Sigmoid colon (tissue), 6 donors: ENCODE measurements at regions not wholly inside any gene's neighbourhood (a gene's known extent, or its start where the extent isn't known, plus 50 kb on each side); places are given as distances from the start of the nearest gene placed in this dataset.

Source experiments
- DNase-seq: peaks from one replicate; pipeline ENCODE4 v3.0.0-alpha.2; 2019
- H3K27ac ChIP-seq, 4 donors: fragments of 200-600 bp; sonication (generic); one replicate each; pipeline ENCODE4 v1.5.1; 2016 to 2019; ENCODE audit warnings: mild to moderate bottlenecking in 1 of 4
- H3K27me3 ChIP-seq, 3 donors: fragments of 200-600 bp; sonication (generic); one replicate each; pipeline ENCODE4 v1.5.1; 2019; ENCODE audit warnings: mild to moderate bottlenecking in 1 of 3
- H3K36me3 ChIP-seq, 4 donors: fragments of 200-600 bp; sonication (generic); one replicate each; pipeline ENCODE4 v1.5.1; 2016 to 2019
- H3K4me1 ChIP-seq, 4 donors: fragments of 200-600 bp; sonication (generic); one replicate each; pipeline ENCODE4 v1.5.1; 2017 to 2019
- H3K4me3 ChIP-seq, 4 donors: fragments of 200-600 bp; sonication (generic); one replicate each; pipeline ENCODE4 v1.5.1; 2017 to 2019; ENCODE audit warnings: mild to moderate bottlenecking in 2 of 4, moderate library complexity in 1 of 4
- H3K9me3 ChIP-seq, 4 donors: fragments of 200-600 bp in 3 of 4; sonication (generic) in 3 of 4; one replicate each; pipeline versions ENCODE4 v1.5.1 to v1.6.1; 2013 to 2019
- CTCF ChIP-seq, 4 experiments: fragments of 450-650 bp in 3 of 4; fragments of 200-600 bp in 1 of 4; IDR thresholded peaks; one replicate each; pipeline ENCODE4 v1.5.1; 2016 to 2019; ENCODE audit warnings: antibody characterized with exemption in 4 of 4, mild to moderate bottlenecking in 3 of 4, moderate library complexity in 2 of 4
- EP300 ChIP-seq, 4 donors: sonication (generic); formaldehyde crosslinking; IDR thresholded peaks; one replicate each; pipeline ENCODE4 v1.6.1; 2017; ENCODE audit warnings: antibody characterized with exemption in 4 of 4
- POLR2A ChIP-seq, 2 donors: fragments of 450-650 bp; IDR thresholded peaks; one replicate each; pipeline ENCODE4 v1.6.1; 2016; ENCODE audit warnings: antibody characterized with exemption in 2 of 2, mild to moderate bottlenecking in 2 of 2, moderate library complexity in 2 of 2
- POLR2AphosphoS5 ChIP-seq, 4 donors: sonication (generic); formaldehyde crosslinking; IDR thresholded peaks; one replicate each; pipeline ENCODE4 v1.6.1; 2017; ENCODE audit warnings: antibody characterized with exemption in 4 of 4
- WGBS, 2 donors: extraction: QIAGEN DNeasy Blood & Tissue Kit; methylation state at CpG; one replicate each; pipeline ENCODE4 v1.1.7; 2013; 5-methylcytosine and 5-hydroxymethylcytosine counted together
- intact Hi-C: fragments of 100-400 bp; cut with DNase I; formaldehyde crosslinking; loops from one replicate; pipeline ENCODE4 v1.15.1; 2023
- donor health status: healthy with polysubstance abuse.
- donor health status: healthy.

GRCh38 chr6:21450149-21450548 lies 143.4 kb upstream of the SOX4 start:
- no peak for TF ChIP-seq EP300 (IDR thresholded peaks at IDR 0.05)
- H3K27ac ChIP-seq: no peak overlapping the region
- no peaks in the 10 kb centered on the region for H3K4me1 ChIP-seq
- no peaks in the 10 kb centered on the region for H3K9me3 ChIP-seq
- no peak for DNase-seq
- 76 to 88% methylated on average over 4 of the region's 4 CpGs for WGBS, 2 donors
- H3K4me3 ChIP-seq: no peak overlapping the region
- H3K36me3 ChIP-seq: no peaks in the 10 kb centered on the region
- intact Hi-C loops: no loop called here
- no peaks in the 10 kb centered on the region for H3K27me3 ChIP-seq

GRCh38 chr6:21450628-21451027 lies 142.9 kb upstream of the SOX4 start:
- intact Hi-C loops: no loop called here
- H3K4me1 ChIP-seq: no peaks in the 10 kb centered on the region
- no peaks in the 10 kb centered on the region for H3K27me3 ChIP-seq
- no peak for DNase-seq
- no peak overlapping the region for H3K4me3 ChIP-seq
- 85 to 89% methylated on average over 3 of the region's 3 CpGs for WGBS, 2 donors
- H3K9me3 ChIP-seq: no peaks in the 10 kb centered on the region
- no peak overlapping the region for H3K27ac ChIP-seq
- H3K36me3 ChIP-seq: no peaks in the 10 kb centered on the region
- no peak for TF ChIP-seq POLR2AphosphoS5 (IDR thresholded peaks at IDR 0.05)
- no peak for TF ChIP-seq EP300 (IDR thresholded peaks at IDR 0.05)
- no peak for TF ChIP-seq POLR2A (IDR thresholded peaks at IDR 0.05)
- TF ChIP-seq CTCF (IDR thresholded peaks at IDR 0.05): no peak

- no peak for DNase-seq
- 25 to 60% methylated on average over 3 of the region's 3 CpGs for WGBS, 2 donors
- Histone ChIP-seq H3K36me3 (no peaks in the 10 kb centered on the region), H3K4me3 (no peak overlapping the region), H3K4me1 (no peaks in the 10 kb centered on the region), H3K9me3 (no peaks in the 10 kb centered on the region), H3K27me3 (no peaks in the 10 kb centered on the region), H3K27ac (no peak overlapping the region)
- TF ChIP-seq POLR2A (IDR thresholded peaks at IDR 0.05) (no peak), POLR2AphosphoS5 (IDR thresholded peaks at IDR 0.05) (no peak), CTCF (IDR thresholded peaks at IDR 0.05) (no peak), EP300 (IDR thresholded peaks at IDR 0.05) (no peak)
- intact Hi-C loops: no loop called here
Measured at GRCh38 chr6:21451546-21452013, 142.0 kb upstream of the SOX4 start.

GRCh38 chr6:21454262-21454661 lies 139.3 kb upstream of the SOX4 start:
- no peaks in the 10 kb centered on the region for H3K36me3 ChIP-seq
- H3K4me1 ChIP-seq: no peaks in the 10 kb centered on the region
- TF ChIP-seq POLR2A (IDR thresholded peaks at IDR 0.05) (no peak), EP300 (IDR thresholded peaks at IDR 0.05) (no peak), CTCF (IDR thresholded peaks at IDR 0.05) (no peak), POLR2AphosphoS5 (IDR thresholded peaks at IDR 0.05) (no peak)
- H3K4me3 ChIP-seq: no peak overlapping the region
- H3K9me3 ChIP-seq: no peaks in the 10 kb centered on the region
- no peaks in the 10 kb centered on the region for H3K27me3 ChIP-seq
- intact Hi-C loops: no loop called here
- no peak for DNase-seq
- H3K27ac ChIP-seq: no peak overlapping the region
- 80 to 82% methylated on average over 2 of the region's 2 CpGs for WGBS, 2 donors

- no peaks in the 10 kb centered on the region for H3K27me3 ChIP-seq
- H3K9me3 ChIP-seq: no peaks in the 10 kb centered on the region
- no peak overlapping the region for H3K27ac ChIP-seq
- no peaks in the 10 kb centered on the region for H3K4me1 ChIP-seq
- no peak for DNase-seq
- 83 to 85% methylated on average over 6 of the region's 6 CpGs for WGBS, 2 donors
- intact Hi-C loops: no loop called here
- no peak overlapping the region for H3K4me3 ChIP-seq
- H3K36me3 ChIP-seq: no peaks in the 10 kb centered on the region
- TF ChIP-seq EP300 (IDR thresholded peaks at IDR 0.05): no peak
- TF ChIP-seq POLR2AphosphoS5 (IDR thresholded peaks at IDR 0.05): no peak
- no peak for TF ChIP-seq POLR2A (IDR thresholded peaks at IDR 0.05)
- no peak for TF ChIP-seq CTCF (IDR thresholded peaks at IDR 0.05)
Measured at GRCh38 chr6:21455071-21455470, 138.5 kb upstream of the SOX4 start.
